ENCODE measurements at regions not wholly inside any gene's neighbourhood (a gene's known extent, or its start where the extent isn't known, plus 50 kb on each side); places are given as distances from the start of the nearest gene placed in this dataset.

GRCh38 chr5:135253601-135254178, 145.3 kb downstream of the MACROH2A1 start:
- no peak for TF ChIP-seq CTCF (conservative IDR thresholded peaks at IDR 0.05)
- H3K4me3 Mint-ChIP-seq: no peak overlapping the region
- H3K4me1 Mint-ChIP-seq: no peaks in the 10 kb centered on the region
- Histone ChIP-seq H3K18ac (ENCODE audit: insufficient read length, low read depth, low read length) (no peak overlapping the region), H3K79me2 (ENCODE audit: insufficient read depth, low read length) (no peaks in the 10 kb centered on the region), H2AK5ac (ENCODE audit: insufficient read length, low read length) (no peak overlapping the region), H3K27me3 (ENCODE audit: insufficient read depth, low read length) (0 out of 2 replicates have a peak, but pooled peaks cover 2% of the 10 kb centered on the region), H3K56ac (ENCODE audit: insufficient read length, low read depth, low read length) (no peak overlapping the region), H3K4me2 (ENCODE audit: insufficient read depth, insufficient read length, low read length) (no peak overlapping the region), H3T11ph (ENCODE audit: low read length) (no peak overlapping the region), H2BK12ac (ENCODE audit: insufficient read length, low read depth, low read length) (no peak overlapping the region), H2BK5ac (ENCODE audit: insufficient read length, low read length) (no peak overlapping the region), H3K4me1 (ENCODE audit: insufficient read depth, low read length) (no peaks in the 10 kb centered on the region), H2BK120ac (ENCODE audit: low read depth, low read length, poor library complexity, severe bottlenecking) (no peak overlapping the region), H2AFZ (ENCODE audit: low read length) (no peak overlapping the region), H3K79me1 (ENCODE audit: insufficient read depth, low read depth, low read length, poor library complexity, severe bottlenecking) (no peaks in the 10 kb centered on the region), H4K20me1 (ENCODE audit: control insufficient read depth, insufficient read depth, insufficient read length) (no peaks in the 10 kb centered on the region), H2BK20ac (ENCODE audit: low read depth, low read length, poor library complexity, severe bottlenecking) (no peak overlapping the region), H3K9ac (ENCODE audit: extremely low read depth, insufficient read length, low read length) (no peak overlapping the region), H3K14ac (ENCODE audit: insufficient read depth, low read length) (no peak overlapping the region), H4K91ac (ENCODE audit: insufficient read length, low read depth, low read length) (no peak overlapping the region), H3K27ac (ENCODE audit: insufficient read length, low read depth, low read length) (no peak overlapping the region), H3K4ac (ENCODE audit: low read depth, low read length) (no peak overlapping the region), H3K23ac (ENCODE audit: insufficient read length, low read depth, low read length) (no peak overlapping the region), H3K23me2 (ENCODE audit: insufficient read length, low read depth, low read length, poor library complexity, severe bottlenecking) (no peaks in the 10 kb centered on the region), H4K8ac (replicated peaks; ENCODE audit: insufficient read length, low read depth, low read length) (no peak overlapping the region), H4K5ac (ENCODE audit: insufficient read length, low read depth, low read length) (no peak overlapping the region), H2BK15ac (ENCODE audit: low read depth, low read length) (no peak overlapping the region), H3K9me3 (ENCODE audit: control insufficient read depth, low read depth, low read length) (no peaks in the 10 kb centered on the region)
- no CpG with 5 or more reads among the region's 8 CpGs for whole genome bisulfite sequencing (ENCODE audit: extremely low coverage, insufficient read length, low lambda C conversion rate)
- no peak for DNase-seq
- no peaks in the 10 kb centered on the region for H3K36me3 Mint-ChIP-seq (ENCODE audit: insufficient read depth in 1 of 3, low read depth in 3 of 3)
- H3K27me3 Mint-ChIP-seq (ENCODE audit: low read depth): peaks cover 12% of the 10 kb centered on the region
- H3K9me3 Mint-ChIP-seq: peaks cover 0 to 3% of the 10 kb centered on the region in 2 experiments; a peak in 1 of 5 replicates
- no peak overlapping the region for H3K27ac Mint-ChIP-seq
